SK-N-MC (cell line): ENCODE measurements at regions not wholly inside any gene's neighbourhood (a gene's known extent, or its start where the extent isn't known, plus 50 kb on each side); places are given as distances from the start of the nearest gene placed in this dataset.
"Not testable (repeated sequence)": the region's sequence is repeated elsewhere in the genome, so short reads cannot be mapped to it uniquely, and the experiment has no call there.

Source experiments
- EZH2 ChIP-seq: fragments of 200-600 bp; sonication (generic); IDR thresholded peaks from one replicate; pipeline ENCODE4 v1.6.1; 2017; ENCODE audit warnings: antibody characterized with exemption
- POLR2AphosphoS5 ChIP-seq: IDR thresholded peaks from 2 replicates; pipeline ENCODE4 v1.6.1; 2012; ENCODE audit warnings: mild to moderate bottlenecking, low read depth, low read length, borderline replicate concordance

DNA sequence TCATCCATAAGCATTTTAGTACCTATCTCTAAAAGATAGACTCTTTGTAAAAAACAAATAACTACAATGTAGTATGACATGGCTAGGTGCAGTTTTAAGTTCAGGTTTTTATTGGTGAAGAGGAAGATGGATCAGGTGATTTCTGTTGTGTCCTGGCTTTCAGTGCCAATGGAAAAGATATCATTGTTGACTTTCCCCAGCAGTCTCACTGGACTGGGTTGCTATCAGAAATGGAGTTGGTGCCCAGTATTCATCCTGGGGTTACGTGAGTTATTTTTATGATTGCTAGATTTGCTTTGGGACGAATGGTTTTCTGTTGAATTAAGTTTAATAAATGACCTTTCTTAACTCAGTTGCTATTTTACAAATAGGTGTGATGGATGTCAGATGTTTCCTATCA lies 120.5 kb downstream of the GOLGA6L22 start:
- not testable (repeated sequence) for TF ChIP-seq POLR2AphosphoS5, EZH2
